H1 (cell line): ENCODE measurements at regions not wholly inside any gene's neighbourhood (a gene's known extent, or its start where the extent isn't known, plus 50 kb on each side); places are given as distances from the start of the nearest gene placed in this dataset.

Experiments used
- CTCF ChIA-PET: fragments of 300-600 bp; sonication (Branson Sonifier 250); formaldehyde crosslinking; loops from one replicate; lab custom pipeline; 2021; ENCODE audit not compliant: partially characterized antibody; lab: Charles Lee
- POLR2A ChIA-PET: fragments of 300-600 bp; sonication (Branson Sonifier 250); formaldehyde crosslinking; loops from one replicate; lab custom pipeline; 2021; ENCODE audit warnings: inconsistent platforms; ENCODE audit not compliant: partially characterized antibody; lab: Charles Lee
- DNase-seq, 2 experiments: peaks; one replicate each; pipeline versions ENCODE4 v3.0.0 to v3.0.0-alpha.2; 2010 to 2022; ENCODE audit warnings: low spot score in 2 of 2, low read depth in 1 of 2, mixed read lengths in 1 of 2
- FAIRE-seq: peaks from 2 replicates; lab custom pipeline; 2011; peaks lifted over from hg19 to GRCh38; lab: Jason Lieb, UNC
- H2AFZ ChIP-seq: 2 replicates; pipeline ENCODE4 v1.8.1; 2012; ENCODE audit warnings: low read length, inconsistent platforms
- H2AK5ac ChIP-seq: 2 replicates; pipeline ENCODE4 v1.6.1; 2013; ENCODE audit warnings: low read depth, low read length
- H2BK120ac ChIP-seq: replicated peaks from 2 replicates; pipeline ENCODE3; 2013; ENCODE audit warnings: low read depth, low read length, inconsistent platforms
- H2BK12ac ChIP-seq: 2 replicates; pipeline ENCODE4 v1.6.1; 2013; ENCODE audit warnings: low read depth, low read length
- H2BK15ac ChIP-seq: 2 replicates; pipeline ENCODE4 v1.6.1; 2013; ENCODE audit warnings: low read length
- H2BK20ac ChIP-seq: 2 replicates; pipeline ENCODE4 v1.6.1; 2013; ENCODE audit warnings: low read length
- H2BK5ac ChIP-seq: 2 replicates; pipeline ENCODE4 v1.6.1; 2013; ENCODE audit warnings: low read depth, low read length
- H3K14ac ChIP-seq: 2 replicates; pipeline ENCODE4 v1.6.1; 2013; ENCODE audit warnings: inconsistent platforms; ENCODE audit not compliant: insufficient read length
- H3K18ac ChIP-seq: 2 replicates; pipeline ENCODE4 v1.6.1; 2013; ENCODE audit warnings: low read length; ENCODE audit errors: extremely low read depth
- H3K23ac ChIP-seq: 2 replicates; pipeline ENCODE4 v1.6.1; 2013; ENCODE audit warnings: inconsistent platforms; ENCODE audit not compliant: insufficient read length
- H3K23me2 ChIP-seq: 2 replicates; pipeline ENCODE4 v1.6.1; 2013; ENCODE audit warnings: low read depth, low read length
- H3K27ac ChIP-seq: 2 replicates; pipeline ENCODE4 v1.6.1; 2011; ENCODE audit warnings: low read depth, low read length, inconsistent platforms
- H3K27me3 ChIP-seq, 4 experiments: replicated peaks in 1 of 4; 1 replicate in 1 of 4; 2 replicates in 3 of 4; pipeline versions ENCODE4 v1.6.1 to v1.8.1; 2011 to 2013; ENCODE audit warnings: low read length in 3 of 4, mild to moderate bottlenecking in 3 of 4, inconsistent platforms in 2 of 4, mixed read lengths in 2 of 4, moderate library complexity in 1 of 4; ENCODE audit not compliant: control insufficient read depth in 3 of 4, insufficient read depth in 3 of 4; ENCODE audit errors: extremely low read depth in 1 of 4
- H3K36me3 ChIP-seq, 4 experiments: 2 replicates each; pipeline versions ENCODE4 v1.6.1 to v1.8.1; 2011 to 2013; ENCODE audit warnings: mild to moderate bottlenecking in 4 of 4, low read length in 3 of 4, moderate library complexity in 2 of 4, control low read depth in 1 of 4, inconsistent platforms in 1 of 4; ENCODE audit not compliant: insufficient read depth in 4 of 4, control insufficient read depth in 2 of 4
- H3K4ac ChIP-seq: replicated peaks from 2 replicates; pipeline ENCODE3; 2013; ENCODE audit warnings: low read length, low read depth, mixed read lengths, inconsistent platforms; ENCODE audit not compliant: insufficient read length
- H3K4me1 ChIP-seq, 4 experiments: replicated peaks in 1 of 4; 1 replicate in 1 of 4; 2 replicates in 3 of 4; pipeline versions ENCODE4 v1.6.1 to v1.8.1; 2011 to 2013; ENCODE audit warnings: low read length in 3 of 4, inconsistent platforms in 2 of 4, mixed read lengths in 1 of 4; ENCODE audit not compliant: insufficient read depth in 4 of 4, control insufficient read depth in 3 of 4
- H3K4me2 ChIP-seq, 2 experiments: 2 replicates each; pipeline versions ENCODE4 v1.6.1 to v1.8.1; 2011 to 2013; ENCODE audit warnings: low read depth in 2 of 2, low read length in 2 of 2, control low read depth in 1 of 2, inconsistent platforms in 1 of 2, mild to moderate bottlenecking in 1 of 2; ENCODE audit not compliant: insufficient read depth in 1 of 2
- H3K4me3 ChIP-seq, 4 experiments: fragments of 200-600, 300-600 bp in 1 of 4; sonication (generic), shearing (Covaris generic), sonication (Bioruptor Twin) in 1 of 4; 2 replicates each; pipeline versions ENCODE4 v1.5.1 to v1.8.1; 2011 to 2016; ENCODE audit warnings: low read length in 4 of 4, low read depth in 3 of 4, control low read depth in 2 of 4, inconsistent platforms in 2 of 4, mild to moderate bottlenecking in 2 of 4, mixed read lengths in 1 of 4, moderate library complexity in 1 of 4; ENCODE audit not compliant: insufficient read depth in 2 of 4; ENCODE audit errors: extremely low read depth in 1 of 4
- H3K56ac ChIP-seq: replicated peaks from 2 replicates; pipeline ENCODE3; 2013; ENCODE audit warnings: low read depth, mild to moderate bottlenecking, mixed read lengths, low read length, inconsistent platforms; ENCODE audit not compliant: insufficient read length
- H3K79me1 ChIP-seq: 2 replicates; pipeline ENCODE4 v1.6.1; 2013; ENCODE audit warnings: low read depth, low read length, control low read depth
- H3K79me2 ChIP-seq, 2 experiments: 2 replicates each; pipeline versions ENCODE4 v1.6.1 to v1.8.1; 2012 to 2013; ENCODE audit warnings: low read length in 2 of 2, mild to moderate bottlenecking in 2 of 2, inconsistent platforms in 1 of 2; ENCODE audit not compliant: insufficient read depth in 2 of 2, control insufficient read depth in 1 of 2
- H3K9ac ChIP-seq, 4 experiments: replicated peaks in 1 of 4; 1 replicate in 1 of 4; 2 replicates in 3 of 4; pipeline versions ENCODE4 v1.6.1 to v1.8.1; 2011 to 2013; ENCODE audit warnings: low read depth in 3 of 4, low read length in 3 of 4, control low read depth in 2 of 4, mild to moderate bottlenecking in 2 of 4, moderate library complexity in 2 of 4, inconsistent platforms in 1 of 4; ENCODE audit errors: extremely low read depth in 1 of 4
- H3K9me3 ChIP-seq, 2 experiments: 2 replicates each; pipeline versions ENCODE4 v1.6.1 to v1.8.1; 2012 to 2013; ENCODE audit warnings: mild to moderate bottlenecking in 2 of 2, moderate library complexity in 2 of 2, control low read depth in 1 of 2, inconsistent platforms in 1 of 2, low read depth in 1 of 2, low read length in 1 of 2, mixed read lengths in 1 of 2; ENCODE audit not compliant: insufficient read depth in 2 of 2
- H4K20me1 ChIP-seq, 2 experiments: replicated peaks in 1 of 2; 2 replicates each; pipeline versions ENCODE3 to v1.8.1; 2011 to 2013; ENCODE audit warnings: inconsistent platforms in 2 of 2, low read length in 2 of 2, mild to moderate bottlenecking in 1 of 2; ENCODE audit not compliant: insufficient read depth in 2 of 2, control insufficient read depth in 1 of 2
- H4K5ac ChIP-seq: 2 replicates; pipeline ENCODE4 v1.6.1; 2013; ENCODE audit warnings: low read length, low read depth, mixed read lengths, inconsistent platforms; ENCODE audit not compliant: insufficient read length
- H4K8ac ChIP-seq: 2 replicates; pipeline ENCODE4 v1.8.0; 2013; ENCODE audit warnings: mild to moderate bottlenecking, moderate library complexity, low read length, inconsistent platforms; ENCODE audit not compliant: insufficient read depth; ENCODE audit errors: extremely low read depth
- H4K91ac ChIP-seq: replicated peaks from 2 replicates; pipeline ENCODE3; 2013; ENCODE audit warnings: low read length, mixed read lengths, inconsistent platforms; ENCODE audit not compliant: insufficient read length
- BACH1 ChIP-seq: IDR thresholded peaks from 2 replicates; pipeline ENCODE4 v1.6.1; 2012; ENCODE audit warnings: low read length, improper control_type of control experiment
- CHD2 ChIP-seq: IDR thresholded peaks from 2 replicates; pipeline ENCODE4 v1.6.1; 2012; ENCODE audit warnings: low read length, improper control_type of control experiment
- GABPA ChIP-seq: IDR thresholded peaks from 2 replicates; pipeline ENCODE4 v1.6.1; 2011; ENCODE audit warnings: mild to moderate bottlenecking, low read length, moderate library complexity, borderline replicate concordance; ENCODE audit not compliant: insufficient read depth
- KDM1A ChIP-seq: fragments of 200-600, 300-600 bp; sonication (generic); IDR thresholded peaks from 2 replicates; pipeline ENCODE4 v1.7.1; 2016; ENCODE audit warnings: mild to moderate bottlenecking, low read length, borderline replicate concordance
- KDM4A ChIP-seq: IDR thresholded peaks from one replicate; pipeline ENCODE4 v1.7.1; 2012; ENCODE audit warnings: low read depth, mild to moderate bottlenecking, moderate library complexity, low read length, inconsistent platforms; ENCODE audit not compliant: severe bottlenecking
- NANOG ChIP-seq: IDR thresholded peaks from 2 replicates; pipeline ENCODE4 v1.6.1; 2011; ENCODE audit warnings: low read length, low read depth, mild to moderate bottlenecking, inconsistent platforms; ENCODE audit not compliant: insufficient read depth, poor library complexity, severe bottlenecking
- POLR2AphosphoS5 ChIP-seq: IDR thresholded peaks from 2 replicates; pipeline ENCODE4 v1.6.1; 2011; ENCODE audit warnings: low read depth, low read length
- RNF2 ChIP-seq: fragments of 200-900, 300-1000 bp; sonication (generic); IDR thresholded peaks from 2 replicates; pipeline ENCODE4 v1.7.1; 2016; ENCODE audit warnings: borderline replicate concordance, low read depth, mild to moderate bottlenecking, antibody characterized with exemption, low read length; ENCODE audit not compliant: poor library complexity, severe bottlenecking; ENCODE audit errors: missing control alignments
- SIN3A ChIP-seq, 2 experiments: IDR thresholded peaks in 1 of 2; conservative IDR thresholded peaks in 1 of 2; 2 replicates each; pipeline ENCODE4 v1.6.1; 2011 to 2012; ENCODE audit warnings: low read length in 2 of 2, improper control_type of control experiment in 1 of 2, low read depth in 1 of 2, mild to moderate bottlenecking in 1 of 2
- SIRT6 ChIP-seq: IDR thresholded peaks from one replicate; pipeline ENCODE4 v1.7.1; 2012; ENCODE audit warnings: low read length, inconsistent platforms
- SP1 ChIP-seq: IDR thresholded peaks from 2 replicates; pipeline ENCODE4 v1.6.1; 2011; ENCODE audit warnings: low read depth, low read length
- SRF ChIP-seq: IDR thresholded peaks from 2 replicates; pipeline ENCODE4 v1.6.1; 2011; ENCODE audit warnings: mild to moderate bottlenecking, low read depth, low read length, moderate library complexity
- SUZ12 ChIP-seq: fragments of 200-600 bp; sonication (generic); IDR thresholded peaks from 2 replicates; pipeline ENCODE4 v1.6.1; 2012; ENCODE audit warnings: mild to moderate bottlenecking, inconsistent platforms, low read length, moderate library complexity, mixed read lengths
- TAF1 ChIP-seq: IDR thresholded peaks from 2 replicates; pipeline ENCODE4 v1.6.1; 2011; ENCODE audit warnings: mild to moderate bottlenecking, low read depth, low read length
- TCF12 ChIP-seq: IDR thresholded peaks from 2 replicates; pipeline ENCODE4 v1.6.1; 2011; ENCODE audit warnings: low read depth, mild to moderate bottlenecking, low read length
- TEAD4 ChIP-seq: IDR thresholded peaks from 2 replicates; pipeline ENCODE4 v1.6.1; 2012; ENCODE audit warnings: low read depth, low read length, inconsistent platforms, mixed read lengths
- WGBS, 2 experiments: shearing (Covaris generic) in 1 of 2; methylation state at CpG; one replicate each; pipeline versions ENCODE4 v1.1.6 to v1.1.7; 2013 to 2015; ENCODE audit warnings: low lambda C conversion rate in 2 of 2, mixed read lengths in 2 of 2, inconsistent platforms in 1 of 2, low coverage in 1 of 2, missing lambda C conversion rate in 1 of 2; ENCODE audit not compliant: insufficient replicate concordance in 2 of 2, insufficient coverage in 1 of 2, insufficient read length in 1 of 2; ENCODE audit errors: extremely low coverage in 1 of 2, missing lambda C conversion rate in 1 of 2; 5-methylcytosine and 5-hydroxymethylcytosine counted together

DNA sequence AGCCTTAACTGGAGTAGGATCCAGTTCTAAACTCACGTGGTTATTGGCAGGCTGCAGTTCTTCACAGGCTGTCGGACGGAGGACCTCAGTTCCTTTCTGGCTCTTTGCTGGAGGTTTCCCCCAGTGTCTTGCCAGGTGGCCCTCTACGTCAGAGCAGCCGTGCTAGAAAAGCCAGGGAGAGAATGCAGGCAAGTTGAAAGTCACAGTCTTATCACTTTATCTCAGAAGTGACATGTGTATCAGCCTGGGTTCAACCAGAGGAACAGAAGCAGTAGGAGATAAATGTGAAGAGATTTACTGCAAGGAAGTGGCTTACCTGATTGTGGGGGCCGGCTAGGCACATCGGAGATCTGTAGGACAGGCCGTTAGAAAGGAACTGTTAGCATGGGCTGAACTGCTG is 125.3 kb upstream of the BNIP2 start:
- no peak overlapping the region for H2BK12ac ChIP-seq
- no peak for DNase-seq
- H3K36me3 ChIP-seq: no peaks in the 10 kb centered on the region
- POLR2A ChIA-PET: no interaction called here
- no peak overlapping the region for H3K18ac ChIP-seq
- no peak overlapping the region for H3K14ac ChIP-seq
- H2AFZ ChIP-seq: no peak overlapping the region
- H3K56ac ChIP-seq: no peak overlapping the region
- no peak overlapping the region for H2BK15ac ChIP-seq
- no peak overlapping the region for H2BK120ac ChIP-seq
- peaks cover 2 to 11% (median 4%) of the 10 kb centered on the region in 4 experiments; a peak in 5 of 7 replicates for H3K4me1 ChIP-seq
- no peak overlapping the region for H3K4ac ChIP-seq
- no peak overlapping the region for H3K4me3 ChIP-seq
- no peak for FAIRE-seq
- no peaks in the 10 kb centered on the region for H3K27me3 ChIP-seq
- no peak overlapping the region for H3K23ac ChIP-seq
- H3K27ac ChIP-seq: no peak overlapping the region
- WGBS, 2 experiments: 87% methylated on average over 8 of the region's 8 CpGs; no CpG with 5 or more reads in 1 of the 2 experiments
- no peaks in the 10 kb centered on the region for H3K23me2 ChIP-seq
- no peaks in the 10 kb centered on the region for H4K20me1 ChIP-seq
- CTCF ChIA-PET: interaction anchor here (0.6 to 1.1 kb wide), 3 partner anchors 50 to 90 kb away, joined by 3 to 4 read pairs (median 3); no protein-coding TSS in a partner anchor
- H2BK5ac ChIP-seq: no peak overlapping the region
- no peak overlapping the region for H2BK20ac ChIP-seq
- no peak overlapping the region for H4K91ac ChIP-seq
- H3K9ac ChIP-seq: no peak overlapping the region
- H3K9me3 ChIP-seq: no peaks in the 10 kb centered on the region
- no peak overlapping the region for H3K4me2 ChIP-seq
- H3K79me2 ChIP-seq: no peaks in the 10 kb centered on the region
- no peaks in the 10 kb centered on the region for H3K79me1 ChIP-seq
- no peak overlapping the region for H4K5ac ChIP-seq
- no peak overlapping the region for H4K8ac ChIP-seq
- H2AK5ac ChIP-seq: no peak overlapping the region
- TF ChIP-seq BACH1: no peak
- no peak for TF ChIP-seq POLR2AphosphoS5
- TF ChIP-seq GABPA: no peak
- no peak for TF ChIP-seq TEAD4
- TF ChIP-seq NANOG: no peak
- no peak for TF ChIP-seq SIRT6
- TF ChIP-seq CHD2: no peak
- no peak for TF ChIP-seq SRF
- TF ChIP-seq SUZ12: no peak
- no peak for TF ChIP-seq TCF12
- TF ChIP-seq KDM4A: no peak
- TF ChIP-seq KDM1A: no peak
- no peak for TF ChIP-seq SP1
- no peak for TF ChIP-seq RNF2
- no peak for TF ChIP-seq TAF1
- TF ChIP-seq SIN3A (conservative IDR thresholded peaks at IDR 0.05 in 1 of 2, IDR thresholded peaks at IDR 0.05 in 1 of 2; ENCODE audit: low read depth in 1 of 2, low read length in 2 of 2): no peak
